ENCODE measurements at regions not wholly inside any gene's neighbourhood (a gene's known extent, or its start where the extent isn't known, plus 50 kb on each side); places are given as distances from the start of the nearest gene placed in this dataset.
"Not testable (repeated sequence)": the region's sequence is repeated elsewhere in the genome, so short reads cannot be mapped to it uniquely, and the experiment has no call there.

GRCh38 chr1:197850918-197851317 is 51.5 kb upstream of the C1orf53 start:
- Histone ChIP-seq H3K27ac (no peak overlapping the region), H3K4me3 (no peak overlapping the region), H3K4me1 (replicated peaks in 1 of 2) (no peaks in the 10 kb centered on the region)
- in situ Hi-C loops (cut with MboI; ENCODE audit: low pct_unique_long_range_greater_than_20kb in 2 of 9, low sequenced_read_pairs in 9 of 9, unreplicated experiment in 9 of 9): no loop called here
- no peak for ATAC-seq (replicated peaks in 6 of 8)
- 75 to 100% (median 93%) methylated on average over 1 of the region's 1 CpG; no CpG with 5 or more reads in 4 of the 10 experiments for WGBS, 10 experiments

- no peak overlapping the region for H3K4me3 ChIP-seq
- no peaks in the 10 kb centered on the region for H3K4me1 ChIP-seq (replicated peaks in 1 of 2)
- in situ Hi-C loops (cut with MboI; ENCODE audit: low pct_unique_long_range_greater_than_20kb in 2 of 9, low sequenced_read_pairs in 9 of 9, unreplicated experiment in 9 of 9): no loop called here
- no peak for ATAC-seq (replicated peaks in 6 of 8)
- WGBS, 10 experiments: 0 to 100% (median 51%) methylated on average over 1 to 4 of the region's 4 CpGs; no CpG with 5 or more reads in 3 of the 10 experiments
- no peak overlapping the region for H3K27ac ChIP-seq
Observed at GRCh38 chr1:197850042-197850441, 52.4 kb upstream of the C1orf53 start.

GRCh38 chr1:197848350-197848749 is 54.1 kb upstream of the C1orf53 start:
- in situ Hi-C loops (cut with MboI; ENCODE audit: low pct_unique_long_range_greater_than_20kb in 2 of 9, low sequenced_read_pairs in 9 of 9, unreplicated experiment in 9 of 9): no loop called here
- Histone ChIP-seq H3K27ac (no peak overlapping the region), H3K4me1 (replicated peaks in 1 of 2) (peaks cover 0 to 4% of the 10 kb centered on the region in 2 donors), H3K4me3 (no peak overlapping the region)
- ATAC-seq (replicated peaks in 6 of 8): peak in 2 of 8 experiments; percentile 82 to 97

GRCh38 chr1:197845886-197846285 is 56.5 kb upstream of the C1orf53 start:
- Histone ChIP-seq H3K4me3 (no peak overlapping the region), H3K27ac (no peak overlapping the region), H3K4me1 (replicated peaks in 1 of 2) (peaks cover 0 to 4% of the 10 kb centered on the region in 2 donors)
- no peak for ATAC-seq (replicated peaks in 6 of 8)
- WGBS, 10 experiments: no CpG with 5 or more reads among the region's 1 CpG
- in situ Hi-C loops (cut with MboI; ENCODE audit: low pct_unique_long_range_greater_than_20kb in 2 of 9, low sequenced_read_pairs in 9 of 9, unreplicated experiment in 9 of 9): no loop called here

GRCh38 chr1:197844651-197845050 is 57.8 kb upstream of the C1orf53 start:
- Histone ChIP-seq H3K27ac (no peak overlapping the region), H3K4me3 (no peak overlapping the region), H3K4me1 (replicated peaks in 1 of 2) (peaks cover 0 to 4% of the 10 kb centered on the region in 2 donors)
- ATAC-seq (replicated peaks in 6 of 8): no peak
- in situ Hi-C loops (cut with MboI; ENCODE audit: low pct_unique_long_range_greater_than_20kb in 2 of 9, low sequenced_read_pairs in 9 of 9, unreplicated experiment in 9 of 9): no loop called here
- 10 to 81% (median 43%) methylated on average over 1 to 3 of the region's 3 CpGs for WGBS, 10 experiments

- in situ Hi-C loops (cut with MboI; ENCODE audit: low pct_unique_long_range_greater_than_20kb in 2 of 9, low sequenced_read_pairs in 9 of 9, unreplicated experiment in 9 of 9): no loop called here
- no peak for ATAC-seq (replicated peaks in 6 of 8)
- 67 to 100% (median 100%) methylated on average over 1 to 2 of the region's 2 CpGs; no CpG with 5 or more reads in 3 of the 10 experiments for WGBS, 10 experiments
- Histone ChIP-seq H3K4me3 (no peak overlapping the region), H3K27ac (no peak overlapping the region), H3K4me1 (replicated peaks in 1 of 2) (peaks cover 0 to 4% of the 10 kb centered on the region in 2 donors)
Observed at GRCh38 chr1:197843401-197843800, 59.0 kb upstream of the C1orf53 start.

GRCh38 chr1:197842646-197843045 is 59.8 kb upstream of the C1orf53 start:
- in situ Hi-C loops (cut with MboI; ENCODE audit: low pct_unique_long_range_greater_than_20kb in 2 of 9, low sequenced_read_pairs in 9 of 9, unreplicated experiment in 9 of 9): no loop called here
- Histone ChIP-seq H3K4me1 (replicated peaks in 1 of 2) (peaks cover 0 to 4% of the 10 kb centered on the region in 2 donors), H3K27ac (no peak overlapping the region), H3K4me3 (no peak overlapping the region)
- ATAC-seq (replicated peaks in 6 of 8): no peak
- WGBS, 10 experiments: 33 to 100% (median 81%) methylated on average over 1 to 3 of the region's 3 CpGs; no CpG with 5 or more reads in 1 of the 10 experiments

- no peak overlapping the region for H3K4me3 ChIP-seq
- no peak overlapping the region for H3K27ac ChIP-seq
- in situ Hi-C loops (cut with MboI; ENCODE audit: low pct_unique_long_range_greater_than_20kb in 2 of 9, low sequenced_read_pairs in 9 of 9, unreplicated experiment in 9 of 9): no loop called here
- ATAC-seq (replicated peaks in 6 of 8): peak in 2 of 8 experiments; percentile 20 to 54
- WGBS, 10 experiments: 16 to 100% (median 88%) methylated on average over 1 to 2 of the region's 2 CpGs; no CpG with 5 or more reads in 1 of the 10 experiments
- peaks cover 0 to 4% of the 10 kb centered on the region in 2 donors for H3K4me1 ChIP-seq (replicated peaks in 1 of 2)
Observed at GRCh38 chr1:197841883-197842553, 60.4 kb upstream of the C1orf53 start.

GRCh38 chr1:197841158-197841557 is 61.3 kb upstream of the C1orf53 start:
- Histone ChIP-seq H3K4me1 (replicated peaks in 1 of 2) (peaks cover 0 to 4% of the 10 kb centered on the region in 2 donors), H3K4me3 (no peak overlapping the region), H3K27ac (no peak overlapping the region)
- WGBS, 10 experiments: 50 to 97% (median 83%) methylated on average over 1 to 6 of the region's 6 CpGs
- in situ Hi-C loops (cut with MboI; ENCODE audit: low pct_unique_long_range_greater_than_20kb in 2 of 9, low sequenced_read_pairs in 9 of 9, unreplicated experiment in 9 of 9): no loop called here
- ATAC-seq (replicated peaks in 6 of 8): no peak

- ATAC-seq (replicated peaks in 6 of 8); in situ Hi-C loops (cut with MboI; ENCODE audit: low pct_unique_long_range_greater_than_20kb in 2 of 9, low sequenced_read_pairs in 9 of 9, unreplicated experiment in 9 of 9); H3K27ac ChIP-seq; H3K4me3 ChIP-seq; H3K4me1 ChIP-seq (replicated peaks in 1 of 2): not testable (repeated sequence)
- WGBS, 10 experiments: 70 to 100% (median 99%) methylated on average over 1 to 3 of the region's 3 CpGs; no CpG with 5 or more reads in 2 of the 10 experiments
Observed at GRCh38 chr1:197839786-197840185, 62.6 kb upstream of the C1orf53 start.

GRCh38 chr1:197838836-197839235 is 63.6 kb upstream of the DENND1B start:
- in situ Hi-C loops (cut with MboI; ENCODE audit: low pct_unique_long_range_greater_than_20kb in 2 of 9, low sequenced_read_pairs in 9 of 9, unreplicated experiment in 9 of 9): no loop called here
- no peak overlapping the region for H3K27ac ChIP-seq
- peak in 1 of 8 experiments; percentile 20 for ATAC-seq (replicated peaks in 6 of 8)
- H3K4me3 ChIP-seq: no peak overlapping the region
- 46 to 96% (median 90%) methylated on average over 2 to 3 of the region's 3 CpGs for WGBS, 10 experiments
- no peaks in the 10 kb centered on the region for H3K4me1 ChIP-seq (replicated peaks in 1 of 2)

GRCh38 chr1:197837911-197838310 is 62.6 kb upstream of the DENND1B start:
- in situ Hi-C loops (cut with MboI; ENCODE audit: low pct_unique_long_range_greater_than_20kb in 2 of 9, low sequenced_read_pairs in 9 of 9, unreplicated experiment in 9 of 9): no loop called here
- no peak for ATAC-seq (replicated peaks in 6 of 8)
- Histone ChIP-seq H3K4me3 (no peak overlapping the region), H3K27ac (no peak overlapping the region), H3K4me1 (replicated peaks in 1 of 2) (no peaks in the 10 kb centered on the region)
- 40 to 80% (median 60%) methylated on average over 1 of the region's 1 CpG; no CpG with 5 or more reads in 2 of the 10 experiments for WGBS, 10 experiments

- ATAC-seq (replicated peaks in 6 of 8); H3K4me3 ChIP-seq; H3K4me1 ChIP-seq (replicated peaks in 1 of 2); in situ Hi-C loops (cut with MboI; ENCODE audit: low pct_unique_long_range_greater_than_20kb in 2 of 9, low sequenced_read_pairs in 9 of 9, unreplicated experiment in 9 of 9); H3K27ac ChIP-seq: not testable (repeated sequence)
- WGBS, 10 experiments: 60 to 100% (median 86%) methylated on average over 1 of the region's 1 CpG; no CpG with 5 or more reads in 7 of the 10 experiments
Observed at GRCh38 chr1:197836356-197836755, 61.1 kb upstream of the DENND1B start.

GRCh38 chr1:197829011-197829410 is 53.7 kb upstream of the DENND1B start:
- H3K4me1 ChIP-seq (replicated peaks in 1 of 2); H3K27ac ChIP-seq; in situ Hi-C loops (cut with MboI; ENCODE audit: low pct_unique_long_range_greater_than_20kb in 2 of 9, low sequenced_read_pairs in 9 of 9, unreplicated experiment in 9 of 9); ATAC-seq (replicated peaks in 6 of 8); H3K4me3 ChIP-seq: not testable (repeated sequence)
- WGBS, 10 experiments: 50 to 100% (median 86%) methylated on average over 1 of the region's 1 CpG; no CpG with 5 or more reads in 5 of the 10 experiments

Data from motor neuron (in vitro differentiated cells).